ENCODE measurements at regions not wholly inside any gene's neighbourhood (a gene's known extent, or its start where the extent isn't known, plus 50 kb on each side); places are given as distances from the start of the nearest gene placed in this dataset.
"Not testable (repeated sequence)": the region's sequence is repeated elsewhere in the genome, so short reads cannot be mapped to it uniquely, and the experiment has no call there.

DNA sequence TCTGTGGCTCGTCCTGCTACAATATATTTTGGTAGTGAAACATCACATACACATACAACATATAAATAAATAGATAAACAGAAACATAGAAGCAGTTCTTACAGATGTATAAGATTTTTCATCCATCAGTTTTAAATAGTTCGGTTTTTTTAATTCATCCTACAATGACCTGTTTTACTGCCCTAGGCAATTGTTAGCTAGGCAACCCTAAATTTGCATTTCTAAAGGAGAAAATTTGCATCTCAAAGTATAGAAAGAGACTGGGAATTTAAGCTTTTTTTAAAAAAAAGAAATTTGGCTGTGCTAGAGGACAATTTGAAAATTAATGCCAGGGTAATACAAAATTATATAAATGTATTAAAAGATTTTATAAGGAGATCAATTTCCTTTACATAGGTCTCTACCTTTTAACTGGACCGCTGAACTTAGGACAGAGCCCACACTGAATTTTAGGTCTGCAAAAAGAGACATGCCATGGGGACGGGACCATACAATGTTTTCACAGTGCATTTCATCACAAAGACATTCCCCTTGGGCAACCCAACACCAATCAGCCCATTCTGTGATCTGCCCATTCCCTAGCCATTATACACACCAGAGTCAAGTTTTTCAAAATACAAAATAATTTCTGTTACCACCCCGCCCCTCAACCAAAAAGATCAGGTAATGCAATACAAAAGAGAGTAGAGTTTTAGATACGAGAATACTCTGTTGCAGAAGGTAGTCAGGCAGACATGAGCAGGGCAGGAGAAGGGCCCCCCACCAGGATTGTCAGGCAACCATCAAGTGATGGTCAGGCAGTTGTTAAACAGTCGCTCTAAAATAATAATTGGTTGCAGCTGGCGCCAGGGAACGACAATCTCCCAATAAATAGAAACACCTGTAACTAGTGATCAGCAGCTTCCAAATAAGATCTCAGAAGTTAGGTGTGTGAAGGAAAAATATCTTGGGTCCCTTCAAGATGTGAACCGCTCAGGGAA is 299.7 kb upstream of the SGCG start:
- Mint-ChIP-seq H3K36me3 (ENCODE audit: low read depth) (no peaks in the 10 kb centered on the region), H3K27me3 (ENCODE audit: low read depth) (peaks cover 3% of the 10 kb centered on the region), H3K4me3 (peak overlapping the region; percentile 66), H3K27ac (ENCODE audit: unreplicated experiment) (peak overlapping the region; percentile 79), H3K9me3 (no peaks in the 10 kb centered on the region), H3K4me1 (peaks cover 50% of the 10 kb centered on the region)
- no peak for DNase-seq (ENCODE audit: low read depth, low spot score)
- TF ChIP-seq, protein P1, sequence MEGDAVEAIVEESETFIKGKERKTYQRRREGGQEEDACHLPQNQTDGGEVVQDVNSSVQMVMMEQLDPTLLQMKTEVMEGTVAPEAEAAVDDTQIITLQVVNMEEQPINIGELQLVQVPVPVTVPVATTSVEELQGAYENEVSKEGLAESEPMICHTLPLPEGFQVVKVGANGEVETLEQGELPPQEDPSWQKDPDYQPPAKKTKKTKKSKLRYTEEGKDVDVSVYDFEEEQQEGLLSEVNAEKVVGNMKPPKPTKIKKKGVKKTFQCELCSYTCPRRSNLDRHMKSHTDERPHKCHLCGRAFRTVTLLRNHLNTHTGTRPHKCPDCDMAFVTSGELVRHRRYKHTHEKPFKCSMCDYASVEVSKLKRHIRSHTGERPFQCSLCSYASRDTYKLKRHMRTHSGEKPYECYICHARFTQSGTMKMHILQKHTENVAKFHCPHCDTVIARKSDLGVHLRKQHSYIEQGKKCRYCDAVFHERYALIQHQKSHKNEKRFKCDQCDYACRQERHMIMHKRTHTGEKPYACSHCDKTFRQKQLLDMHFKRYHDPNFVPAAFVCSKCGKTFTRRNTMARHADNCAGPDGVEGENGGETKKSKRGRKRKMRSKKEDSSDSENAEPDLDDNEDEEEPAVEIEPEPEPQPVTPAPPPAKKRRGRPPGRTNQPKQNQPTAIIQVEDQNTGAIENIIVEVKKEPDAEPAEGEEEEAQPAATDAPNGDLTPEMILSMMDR (conservative IDR thresholded peaks at IDR 0.05): no peak

DNA sequence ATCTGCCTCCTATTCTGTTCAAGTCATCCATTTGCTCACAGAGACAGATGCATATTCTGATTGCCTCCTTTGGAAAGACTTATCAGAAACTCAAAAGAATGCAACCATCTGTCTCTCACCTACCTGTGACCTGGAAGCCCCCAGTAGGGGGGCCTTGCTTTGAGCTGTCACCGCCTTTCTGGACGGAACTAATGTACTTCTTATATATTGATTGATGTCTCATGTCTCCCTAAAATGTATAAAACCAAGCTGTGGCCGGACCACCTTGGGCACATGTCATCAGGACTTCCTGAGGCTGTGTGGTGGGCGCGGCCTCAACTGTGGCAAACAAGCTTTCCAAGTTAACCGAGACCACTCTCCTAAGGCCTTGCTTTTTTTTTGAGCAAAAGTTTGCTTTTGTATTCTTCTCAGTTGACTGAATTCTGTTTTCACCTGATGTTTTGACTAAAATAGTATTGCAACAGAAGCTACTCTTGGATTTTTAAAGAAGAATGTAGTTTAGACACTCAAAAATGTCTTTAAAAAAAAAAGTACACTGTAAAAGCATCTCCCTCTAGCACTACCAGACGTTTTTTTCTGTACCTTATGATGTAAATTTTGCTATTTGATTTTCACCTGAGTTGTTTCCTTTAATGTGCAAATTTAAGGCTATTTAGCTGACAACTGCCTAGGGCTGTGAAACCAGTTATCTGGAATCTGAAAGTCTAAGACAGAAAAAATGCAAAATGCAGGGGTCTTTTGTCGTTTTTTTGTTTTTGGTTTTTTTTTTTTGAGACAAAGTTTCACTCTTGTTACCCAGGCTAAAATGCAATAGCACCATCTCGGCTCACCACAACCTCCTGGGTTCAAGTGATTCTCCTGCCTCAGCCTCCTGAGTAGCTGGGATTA is 298.8 kb upstream of the SGCG start:
- H3K27ac Mint-ChIP-seq (ENCODE audit: unreplicated experiment); H3K4me3 Mint-ChIP-seq; H3K36me3 Mint-ChIP-seq (ENCODE audit: low read depth); DNase-seq (ENCODE audit: low read depth, low spot score); H3K27me3 Mint-ChIP-seq (ENCODE audit: low read depth); H3K9me3 Mint-ChIP-seq: not testable (repeated sequence)
- peaks cover 52% of the 10 kb centered on the region for H3K4me1 Mint-ChIP-seq

DNA sequence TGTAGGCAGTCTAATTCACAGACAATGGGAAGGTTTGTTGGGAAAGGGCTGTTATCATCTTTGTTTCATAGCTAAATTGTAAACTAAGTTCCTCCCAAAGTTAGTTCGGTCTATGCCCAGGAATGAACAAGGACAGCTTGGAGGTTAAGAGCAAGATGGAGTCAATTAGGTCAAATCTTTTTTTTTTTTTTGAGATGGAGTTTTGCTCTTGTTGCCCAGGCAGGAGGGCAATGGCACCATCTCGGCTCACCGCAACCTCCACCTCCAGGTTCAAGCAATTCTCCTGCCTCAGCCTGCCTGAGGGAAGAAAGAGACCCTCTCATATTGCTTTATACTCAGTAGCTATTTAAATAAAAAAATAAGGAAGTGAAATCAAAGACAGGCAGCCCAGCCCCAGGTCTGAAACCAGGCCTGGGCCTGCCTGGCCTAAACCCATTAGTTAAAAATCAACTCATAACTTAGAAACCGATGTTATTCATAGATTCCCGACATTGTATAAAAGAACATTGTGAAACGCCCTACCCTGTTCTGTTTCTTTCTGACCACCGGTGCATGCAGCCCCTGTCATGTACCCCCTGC is 297.4 kb upstream of the SGCG start:
- Mint-ChIP-seq H3K4me1 (peaks cover 52% of the 10 kb centered on the region), H3K4me3 (peak overlapping the region; percentile 65), H3K36me3 (ENCODE audit: low read depth) (peaks cover 4% of the 10 kb centered on the region), H3K27me3 (ENCODE audit: low read depth) (peaks cover 3% of the 10 kb centered on the region), H3K9me3 (no peaks in the 10 kb centered on the region), H3K27ac (ENCODE audit: unreplicated experiment) (peak overlapping the region; percentile 96)
- TF ChIP-seq, protein P1 (conservative IDR thresholded peaks at IDR 0.05): no peak
- no peak for DNase-seq (ENCODE audit: low read depth, low spot score)

DNA sequence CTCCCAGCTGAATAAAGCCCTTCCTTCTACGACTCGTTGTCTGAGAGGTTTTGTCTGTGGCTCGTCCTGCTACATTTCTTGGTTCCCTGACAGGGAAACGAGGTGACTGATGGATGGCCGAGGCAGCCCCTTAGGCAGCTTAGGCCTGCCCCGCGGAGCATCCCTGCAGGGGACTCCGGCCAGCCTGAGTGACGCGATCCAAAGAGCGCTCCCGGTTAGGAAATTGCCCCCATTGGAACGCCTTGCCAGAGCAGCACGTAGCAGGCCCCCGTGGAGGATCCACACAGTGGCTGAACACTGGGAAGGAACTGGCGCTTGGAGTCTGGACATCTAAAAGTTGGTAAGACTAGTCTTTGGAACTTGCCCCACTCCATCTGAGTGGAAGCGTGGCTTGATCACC is 296.8 kb upstream of the SGCG start:
- DNase-seq (ENCODE audit: low read depth, low spot score): peak; percentile 26

DNA sequence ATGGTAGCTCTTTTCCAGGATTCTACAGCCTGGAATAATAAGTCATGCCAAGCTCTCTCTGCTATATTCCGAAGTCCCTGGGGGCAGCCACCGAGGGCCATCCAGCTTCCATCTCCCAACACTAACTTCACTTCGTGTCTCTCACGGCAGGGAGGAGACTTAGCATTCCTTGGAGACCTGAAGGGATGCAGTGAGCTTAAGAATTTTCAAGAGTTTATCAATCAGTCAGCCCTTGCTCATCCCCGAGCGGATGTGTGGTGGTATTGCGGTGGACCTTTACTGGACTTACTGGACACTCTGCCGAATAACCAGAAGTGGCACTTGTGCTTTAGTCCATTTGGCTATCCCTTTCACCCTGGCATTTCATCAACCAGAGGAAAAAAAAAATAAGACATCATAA is 294.7 kb upstream of the SGCG start:
- H3K9me3 Mint-ChIP-seq; H3K27me3 Mint-ChIP-seq (ENCODE audit: low read depth); DNase-seq (ENCODE audit: low read depth, low spot score); H3K27ac Mint-ChIP-seq (ENCODE audit: unreplicated experiment); H3K36me3 Mint-ChIP-seq (ENCODE audit: low read depth): not testable (repeated sequence)
- H3K4me1 Mint-ChIP-seq: peaks cover 40% of the 10 kb centered on the region
- peak overlapping the region; percentile 47 for H3K4me3 Mint-ChIP-seq

More for the DNA sequence above, 296.8 kb upstream of the SGCG start:
- peaks cover 52% of the 10 kb centered on the region for H3K4me1 Mint-ChIP-seq
- peaks cover 4% of the 10 kb centered on the region for H3K9me3 Mint-ChIP-seq
- TF ChIP-seq, protein P1 (conservative IDR thresholded peaks at IDR 0.05): no peak
- H3K36me3 Mint-ChIP-seq (ENCODE audit: low read depth): peaks cover 4% of the 10 kb centered on the region
- peak overlapping the region; percentile 96 for H3K27ac Mint-ChIP-seq (ENCODE audit: unreplicated experiment)
- H3K4me3 Mint-ChIP-seq: peak overlapping the region; percentile 65
- peaks cover 3% of the 10 kb centered on the region for H3K27me3 Mint-ChIP-seq (ENCODE audit: low read depth)

DNA sequence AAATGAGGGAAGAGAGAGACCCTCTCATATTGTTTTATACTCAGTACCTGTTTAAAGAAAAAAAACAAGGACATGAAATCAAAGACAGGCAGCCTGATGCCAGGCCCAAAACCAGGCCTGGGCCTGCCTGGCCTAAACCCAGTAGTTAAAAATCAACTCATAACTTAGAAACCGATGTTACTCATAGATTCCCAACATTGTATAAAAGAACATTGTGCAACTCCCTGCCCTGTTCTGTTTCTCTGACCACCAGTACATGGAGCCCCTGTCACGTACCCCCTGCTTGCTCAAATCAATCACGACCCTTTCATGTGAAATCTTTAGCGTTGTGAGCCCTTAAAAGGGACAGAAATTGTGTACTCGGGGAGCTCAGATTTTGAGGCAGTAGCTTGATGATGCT is 291.4 kb upstream of the SGCG start:
- DNase-seq (ENCODE audit: low read depth, low spot score); H3K4me1 Mint-ChIP-seq; H3K4me3 Mint-ChIP-seq; H3K27me3 Mint-ChIP-seq (ENCODE audit: low read depth); H3K27ac Mint-ChIP-seq (ENCODE audit: unreplicated experiment): not testable (repeated sequence)
- Mint-ChIP-seq H3K36me3 (ENCODE audit: low read depth) (peaks cover 25% of the 10 kb centered on the region), H3K9me3 (peaks cover 10% of the 10 kb centered on the region)
